ENCODE measurements at regions not wholly inside any gene's neighbourhood (a gene's known extent, or its start where the extent isn't known, plus 50 kb on each side); places are given as distances from the start of the nearest gene placed in this dataset.

DNA sequence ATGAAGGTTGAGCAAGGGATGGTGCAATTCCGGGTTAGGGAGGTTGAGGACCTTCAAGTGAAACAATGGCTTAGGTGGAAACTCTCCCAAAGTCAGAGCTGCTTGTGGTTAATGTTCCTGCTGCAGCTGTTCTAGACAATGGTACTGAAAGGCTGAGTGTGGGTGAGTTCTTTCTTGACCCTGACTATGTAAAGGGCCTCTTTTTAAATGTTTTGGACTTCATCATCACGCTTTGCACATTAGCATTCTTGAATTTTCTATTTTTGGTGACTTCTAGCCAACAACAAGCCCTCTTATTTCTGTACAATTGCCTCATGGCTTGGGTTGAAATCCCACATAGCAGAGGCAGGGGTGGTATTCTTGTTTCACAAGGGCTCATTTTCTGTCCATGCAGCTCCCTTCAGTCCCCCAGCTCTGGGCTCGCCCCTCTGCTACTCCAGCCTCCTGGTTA lies 136.3 kb upstream of the ANKRD55 start:
- no peak overlapping the region for H3K27ac ChIP-seq (ENCODE audit: insufficient read length, low read depth, low read length)
- no peak overlapping the region for H3K56ac ChIP-seq (ENCODE audit: insufficient read length, low read depth, low read length)
- Mint-ChIP-seq H3K9me3 (peaks cover 16 to 19% of the 10 kb centered on the region in 2 experiments), H3K4me1 (no peaks in the 10 kb centered on the region), H3K27ac (no peak overlapping the region), H3K27me3 (ENCODE audit: low read depth) (no peaks in the 10 kb centered on the region; the same call in 1 of the 2 replicates), H3K4me3 (no peak overlapping the region), H3K36me3 (ENCODE audit: insufficient read depth in 1 of 3, low read depth in 3 of 3) (peaks cover 4 to 11% (median 7%) of the 10 kb centered on the region in 3 experiments; a peak in 5 of 7 replicates)
- no peak for DNase-seq
- no peak overlapping the region for H2BK5ac ChIP-seq (ENCODE audit: insufficient read length, low read length)
- H3K79me1 ChIP-seq (ENCODE audit: insufficient read depth, low read depth, low read length, poor library complexity, severe bottlenecking) = no peaks in the 10 kb centered on the region
- no peak overlapping the region for H2AK5ac ChIP-seq (ENCODE audit: insufficient read length, low read length)
- no peak overlapping the region for H4K91ac ChIP-seq (ENCODE audit: insufficient read length, low read depth, low read length)
- H4K5ac ChIP-seq (ENCODE audit: insufficient read length, low read depth, low read length) = no peak overlapping the region
- no peak overlapping the region for H3T11ph ChIP-seq (ENCODE audit: low read length)
- H3K79me2 ChIP-seq (ENCODE audit: insufficient read depth, low read length) = no peaks in the 10 kb centered on the region
- H3K9me3 ChIP-seq (ENCODE audit: control insufficient read depth, low read depth, low read length) = no peaks in the 10 kb centered on the region
- no peak overlapping the region for H3K4ac ChIP-seq (ENCODE audit: low read depth, low read length)
- no peak overlapping the region for H4K8ac ChIP-seq (replicated peaks; ENCODE audit: insufficient read length, low read depth, low read length)
- no peak overlapping the region for H3K18ac ChIP-seq (ENCODE audit: insufficient read length, low read depth, low read length)
- no peak overlapping the region for H3K23ac ChIP-seq (ENCODE audit: insufficient read length, low read depth, low read length)
- H2BK15ac ChIP-seq (ENCODE audit: low read depth, low read length) = no peak overlapping the region
- H3K14ac ChIP-seq (ENCODE audit: insufficient read depth, low read length) = no peak overlapping the region
- H3K23me2 ChIP-seq (ENCODE audit: insufficient read length, low read depth, low read length, poor library complexity, severe bottlenecking) = no peaks in the 10 kb centered on the region
- H2AFZ ChIP-seq (ENCODE audit: low read length) = no peak overlapping the region
- H4K20me1 ChIP-seq (ENCODE audit: control insufficient read depth, insufficient read depth, insufficient read length) = no peaks in the 10 kb centered on the region
- WGBS (ENCODE audit: extremely low coverage, insufficient read length, low lambda C conversion rate) = no CpG with 5 or more reads among the region's 3 CpGs
- H3K4me1 ChIP-seq (ENCODE audit: insufficient read depth, low read length) = no peaks in the 10 kb centered on the region
- H2BK120ac ChIP-seq (ENCODE audit: low read depth, low read length, poor library complexity, severe bottlenecking) = no peak overlapping the region
- no peak for TF ChIP-seq CTCF (conservative IDR thresholded peaks at IDR 0.05)
- no peak overlapping the region for H2BK12ac ChIP-seq (ENCODE audit: insufficient read length, low read depth, low read length)
- H3K4me2 ChIP-seq (ENCODE audit: insufficient read depth, insufficient read length, low read length) = no peak overlapping the region
- no peak overlapping the region for H3K9ac ChIP-seq (ENCODE audit: extremely low read depth, insufficient read length, low read length)
- H2BK20ac ChIP-seq (ENCODE audit: low read depth, low read length, poor library complexity, severe bottlenecking) = no peak overlapping the region
- H3K27me3 ChIP-seq (ENCODE audit: insufficient read depth, low read length) = no peaks in the 10 kb centered on the region

Measured in H9 (cell line).